ENCODE measurements at regions not wholly inside any gene's neighbourhood (a gene's known extent, or its start where the extent isn't known, plus 50 kb on each side); places are given as distances from the start of the nearest gene placed in this dataset.

- no peak overlapping the region for H2BK20ac ChIP-seq (ENCODE audit: low read length)
- H3K27me3 ChIP-seq (replicated peaks in 1 of 4; ENCODE audit: control insufficient read depth in 3 of 4, extremely low read depth in 1 of 4, insufficient read depth in 3 of 4, low read length in 3 of 4): no peaks in the 10 kb centered on the region; a peak in 1 of 7 replicates
- no peaks in the 10 kb centered on the region for H3K4me1 ChIP-seq (replicated peaks in 1 of 4; ENCODE audit: control insufficient read depth in 3 of 4, insufficient read depth in 4 of 4, low read length in 3 of 4)
- no peak overlapping the region for H3K27ac ChIP-seq (ENCODE audit: low read depth, low read length)
- no peak overlapping the region for H2BK120ac ChIP-seq (replicated peaks; ENCODE audit: low read depth, low read length)
- H3K4me3 ChIP-seq (ENCODE audit: extremely low read depth in 1 of 4, insufficient read depth in 2 of 4, low read depth in 3 of 4, low read length in 4 of 4): no peak overlapping the region
- no peaks in the 10 kb centered on the region for H3K79me1 ChIP-seq (ENCODE audit: low read depth, low read length)
- no peaks in the 10 kb centered on the region for H3K79me2 ChIP-seq (ENCODE audit: control insufficient read depth in 1 of 2, insufficient read depth in 2 of 2, low read length in 2 of 2)
- no peak overlapping the region for H2BK15ac ChIP-seq (ENCODE audit: low read length)
- H4K91ac ChIP-seq (replicated peaks; ENCODE audit: insufficient read length, low read length): no peak overlapping the region
- no peak for FAIRE-seq
- H3K18ac ChIP-seq (ENCODE audit: extremely low read depth, low read length): no peak overlapping the region
- H4K8ac ChIP-seq (ENCODE audit: extremely low read depth, insufficient read depth, low read length): no peak overlapping the region
- no peak overlapping the region for H3K4me2 ChIP-seq (ENCODE audit: insufficient read depth in 1 of 2, low read depth in 2 of 2, low read length in 2 of 2)
- H4K20me1 ChIP-seq (replicated peaks in 1 of 2; ENCODE audit: control insufficient read depth in 1 of 2, insufficient read depth in 2 of 2, low read length in 2 of 2): no peaks in the 10 kb centered on the region
- no peak overlapping the region for H2AFZ ChIP-seq (ENCODE audit: low read length)
- no peak overlapping the region for H3K9ac ChIP-seq (replicated peaks in 1 of 4; ENCODE audit: extremely low read depth in 1 of 4, low read depth in 3 of 4, low read length in 3 of 4)
- no peak overlapping the region for H3K4ac ChIP-seq (replicated peaks; ENCODE audit: insufficient read length, low read depth, low read length)
- H2BK12ac ChIP-seq (ENCODE audit: low read depth, low read length): no peak overlapping the region
- no peak overlapping the region for H3K23ac ChIP-seq (ENCODE audit: insufficient read length)
- no peaks in the 10 kb centered on the region for H3K9me3 ChIP-seq (ENCODE audit: insufficient read depth in 2 of 2, low read depth in 1 of 2, low read length in 1 of 2)
- ChIA-PET POLR2A (ENCODE audit: partially characterized antibody) (no interaction called here), CTCF (ENCODE audit: partially characterized antibody) (interaction anchor here (1.1 kb wide), 1 partner anchor 14 kb away, joined by 3 read pairs; no protein-coding TSS in a partner anchor)
- H2AK5ac ChIP-seq (ENCODE audit: low read depth, low read length): no peak overlapping the region
- no peak overlapping the region for H3K14ac ChIP-seq (ENCODE audit: insufficient read length)
- H2BK5ac ChIP-seq (ENCODE audit: low read depth, low read length): no peak overlapping the region
- no peak overlapping the region for H4K5ac ChIP-seq (ENCODE audit: insufficient read length, low read depth, low read length)
- no peak for DNase-seq (ENCODE audit: low read depth in 1 of 2, low spot score in 2 of 2)
- TF ChIP-seq PHF8 (conservative IDR thresholded peaks at IDR 0.05; ENCODE audit: low read depth, low read length) (no peak), SP4 (IDR thresholded peaks at IDR 0.05; ENCODE audit: low read length) (no peak), RXRA (IDR thresholded peaks at IDR 0.05; ENCODE audit: insufficient read depth, low read depth, low read length) (no peak), CEBPB (IDR thresholded peaks at IDR 0.05; ENCODE audit: low read depth, low read length) (no peak), TCF12 (IDR thresholded peaks at IDR 0.05; ENCODE audit: low read depth, low read length) (no peak), RFX5 (IDR thresholded peaks at IDR 0.05; ENCODE audit: borderline replicate concordance, low read depth, low read length) (no peak), SIN3A (conservative IDR thresholded peaks at IDR 0.05 in 1 of 2, IDR thresholded peaks at IDR 0.05 in 1 of 2; ENCODE audit: low read depth in 1 of 2, low read length in 2 of 2) (no peak)
- TF ChIP-seq, protein P1, sequence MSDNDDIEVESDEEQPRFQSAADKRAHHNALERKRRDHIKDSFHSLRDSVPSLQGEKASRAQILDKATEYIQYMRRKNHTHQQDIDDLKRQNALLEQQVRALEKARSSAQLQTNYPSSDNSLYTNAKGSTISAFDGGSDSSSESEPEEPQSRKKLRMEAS (IDR thresholded peaks at IDR 0.05): no peak
- no peaks in the 10 kb centered on the region for H3K36me3 ChIP-seq (ENCODE audit: control insufficient read depth in 2 of 4, insufficient read depth in 4 of 4, low read length in 3 of 4)
- H3K56ac ChIP-seq (replicated peaks; ENCODE audit: insufficient read length, low read depth, low read length): no peak overlapping the region
- WGBS, 2 experiments (ENCODE audit: extremely low coverage in 1 of 2, insufficient coverage in 1 of 2, insufficient read length in 1 of 2, insufficient replicate concordance in 2 of 2, low coverage in 1 of 2, low lambda C conversion rate in 2 of 2, missing lambda C conversion rate in 1 of 2): 91% methylated on average over 6 of the region's 6 CpGs; no CpG with 5 or more reads in 1 of the 2 experiments
- 0 out of 2 replicates have a peak, but pooled peaks cover 2% of the 10 kb centered on the region for H3K23me2 ChIP-seq (ENCODE audit: low read depth, low read length)
Observed at GRCh38 chr2:2922156-2922555, 455.5 kb downstream of the EIPR1 start.

Measured in H1 (cell line).